HL-60 (cell line): ENCODE measurements at regions not wholly inside any gene's neighbourhood (a gene's known extent, or its start where the extent isn't known, plus 50 kb on each side); places are given as distances from the start of the nearest gene placed in this dataset.

Experiments
- DNase-seq, 2 experiments: peaks; one replicate each; pipeline ENCODE4 v3.0.0-alpha.2; 2010 to 2020; ENCODE audit warnings: low read depth in 1 of 2, low spot score in 1 of 2
- H3K27ac ChIP-seq: fragments of 250-450 bp; sonication (Bioruptor Pico); replicated peaks from 2 replicates; pipeline ENCODE4 v1.5.1; 2020; ENCODE audit warnings: mild to moderate bottlenecking, moderate library complexity
- H3K27me3 ChIP-seq: fragments of 250-450 bp; sonication (Bioruptor Pico); 2 replicates; pipeline ENCODE4 v1.5.1; 2021; ENCODE audit warnings: mild to moderate bottlenecking, moderate library complexity; ENCODE audit not compliant: insufficient read depth, poor library complexity, severe bottlenecking
- H3K4me3 ChIP-seq: replicated peaks from 2 replicates; pipeline ENCODE4 v1.5.1; 2011; ENCODE audit warnings: mild to moderate bottlenecking, control low read depth, low read length; ENCODE audit not compliant: insufficient read depth
- CTCF ChIP-seq: IDR thresholded peaks from one replicate; pipeline ENCODE4 v1.5.1; 2011; ENCODE audit warnings: low read length, control low read depth, inconsistent platforms; ENCODE audit not compliant: insufficient read depth
- GABPA ChIP-seq: IDR thresholded peaks from 2 replicates; pipeline ENCODE4 v1.6.1; 2012; ENCODE audit warnings: low read depth
- POLR2AphosphoS5 ChIP-seq: IDR thresholded peaks from 2 replicates; pipeline ENCODE4 v1.6.1; 2012; ENCODE audit warnings: low read depth
- REST ChIP-seq: IDR thresholded peaks from 2 replicates; pipeline ENCODE4 v1.6.1; 2012; ENCODE audit warnings: low read depth; ENCODE audit not compliant: insufficient replicate concordance
- SPI1 ChIP-seq: IDR thresholded peaks from 2 replicates; pipeline ENCODE4 v1.6.1; 2012; ENCODE audit warnings: low read depth, mild to moderate bottlenecking, borderline replicate concordance

- TF ChIP-seq GABPA (no peak), SPI1 (no peak)
- no peak for DNase-seq
- no peak overlapping the region for H3K4me3 ChIP-seq
- H3K27me3 ChIP-seq, result no peaks in the 10 kb centered on the region
- H3K27ac ChIP-seq, result no peak overlapping the region
Observed at GRCh38 chr15:88747111-88747510, 56.1 kb upstream of the ACAN start.

GRCh38 chr15:88747631-88748030 lies 55.6 kb upstream of the ACAN start:
- Histone ChIP-seq H3K4me3 (no peak overlapping the region), H3K27me3 (no peaks in the 10 kb centered on the region), H3K27ac (no peak overlapping the region)
- no peak for DNase-seq
- TF ChIP-seq CTCF (no peak), GABPA (no peak), REST (no peak), SPI1 (no peak), POLR2AphosphoS5 (no peak)

- no peak for DNase-seq
- Histone ChIP-seq H3K27me3 (no peaks in the 10 kb centered on the region), H3K4me3 (no peak overlapping the region), H3K27ac (no peak overlapping the region)
- TF ChIP-seq CTCF, result no peak
- TF ChIP-seq REST, result no peak
- TF ChIP-seq GABPA, result no peak
- no peak for TF ChIP-seq POLR2AphosphoS5
- TF ChIP-seq SPI1, result no peak
Observed at GRCh38 chr15:88748081-88748480, 55.2 kb upstream of the ACAN start.

- Histone ChIP-seq H3K27me3 (no peaks in the 10 kb centered on the region), H3K27ac (no peak overlapping the region), H3K4me3 (no peak overlapping the region)
- no peak for TF ChIP-seq POLR2AphosphoS5
- TF ChIP-seq REST, result no peak
- TF ChIP-seq CTCF, result no peak
- no peak for TF ChIP-seq GABPA
- no peak for TF ChIP-seq SPI1
- DNase-seq, result no peak
Observed at GRCh38 chr15:88748651-88749050, 54.6 kb upstream of the ACAN start.
